ENCODE measurements at regions not wholly inside any gene's neighbourhood (a gene's known extent, or its start where the extent isn't known, plus 50 kb on each side); places are given as distances from the start of the nearest gene placed in this dataset.

DNA sequence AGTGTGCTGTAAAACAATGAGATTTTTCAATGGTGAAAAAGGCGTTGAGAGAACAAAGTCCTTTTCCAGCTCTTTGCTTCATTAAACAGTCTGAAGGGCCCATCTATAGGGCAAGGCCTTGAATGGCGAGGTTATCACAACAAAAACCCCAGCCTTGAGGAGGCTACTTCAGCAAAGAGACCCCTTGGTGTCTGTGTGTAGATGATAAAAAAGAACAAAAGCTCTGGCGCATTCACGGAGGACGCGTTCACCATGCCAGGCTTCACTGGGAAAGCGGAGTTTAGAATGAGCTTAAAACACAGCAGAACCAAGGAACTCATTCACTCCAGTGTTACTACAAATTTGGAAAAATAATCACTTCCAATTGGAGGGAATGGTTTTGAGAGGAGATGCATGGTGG, 530.0 kb upstream of the ARGLU1 start:
- intact Hi-C loops (cut with DNase I) = no loop called here
- DNase-seq = no peak

DNA sequence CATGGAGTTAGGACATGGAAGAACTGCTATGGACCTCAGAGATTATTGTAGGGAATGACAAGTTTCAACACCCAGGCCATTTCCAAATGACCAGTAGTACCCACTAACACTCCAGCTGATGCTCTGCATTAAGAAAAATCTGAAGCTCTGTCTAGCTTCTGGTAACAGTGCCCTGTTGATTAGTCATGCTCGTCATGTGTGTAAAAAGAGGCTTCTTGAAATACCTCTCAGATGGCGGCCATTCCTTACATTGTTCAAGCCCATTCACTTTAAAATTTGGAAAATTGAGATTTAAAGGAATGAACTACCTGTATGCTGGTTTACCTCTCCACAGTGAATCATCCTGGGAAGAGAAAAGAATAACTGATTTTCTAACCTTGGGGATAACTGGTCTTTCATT, 527.9 kb upstream of the ARGLU1 start:
- DNase-seq = no peak
- intact Hi-C loops (cut with DNase I) = no loop called here

DNA sequence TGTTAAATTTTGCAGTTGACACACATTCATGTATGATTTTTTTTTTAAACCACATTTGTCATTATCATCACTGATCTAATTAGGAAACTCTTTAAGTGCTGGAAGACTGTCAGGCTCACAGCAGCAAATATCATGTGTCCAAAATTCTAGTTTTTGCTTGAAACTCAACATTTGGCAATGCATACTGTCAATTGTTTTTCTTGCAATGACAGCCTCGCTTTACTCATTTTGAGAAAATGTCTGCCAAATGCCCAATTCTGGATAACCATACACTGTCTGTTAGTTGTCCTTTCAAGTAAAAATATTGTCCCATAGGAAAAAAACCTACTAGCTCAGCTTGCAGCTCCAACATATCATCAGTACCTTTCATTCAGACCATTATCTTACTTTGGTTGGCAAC, 523.9 kb upstream of the ARGLU1 start:
- intact Hi-C loops (cut with DNase I) = no loop called here
- no peak for DNase-seq

DNA sequence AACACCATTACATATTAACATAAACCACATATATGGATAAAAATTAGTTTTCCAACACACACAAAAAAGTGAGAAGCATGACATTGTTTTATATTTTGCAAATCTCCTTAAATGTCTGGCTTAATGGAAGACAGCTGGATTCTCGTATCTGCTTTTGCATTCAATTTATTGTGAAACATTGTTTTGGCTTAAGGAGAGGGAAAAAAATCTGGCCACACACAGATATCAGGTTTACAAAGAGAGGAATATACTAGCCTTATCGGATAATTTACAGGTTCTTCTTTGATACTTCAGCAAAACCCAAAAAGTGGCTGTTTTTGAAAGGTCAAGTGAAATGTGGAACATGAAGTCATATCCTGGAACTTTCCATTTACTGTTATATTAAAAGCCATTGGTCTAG, 523.5 kb upstream of the ARGLU1 start:
- intact Hi-C loops (cut with DNase I) = no loop called here
- no peak for DNase-seq

DNA sequence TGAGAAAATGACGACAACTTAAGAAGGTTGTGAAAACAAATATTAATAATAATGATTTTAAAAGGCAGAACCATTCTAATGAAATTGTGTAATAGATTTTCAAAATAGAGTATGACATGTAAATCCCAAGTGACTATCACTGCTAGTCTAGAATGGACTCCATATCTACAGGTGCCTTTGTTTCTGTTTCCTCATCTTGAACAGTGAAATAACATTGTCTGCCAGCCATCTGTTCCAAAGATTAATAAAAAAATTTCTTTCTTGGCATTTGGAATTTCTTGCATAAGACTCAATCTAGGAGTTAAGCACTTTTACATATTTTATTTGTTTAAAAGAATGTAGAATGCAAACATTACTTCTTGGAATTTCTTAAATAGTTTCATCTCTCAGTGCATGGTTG, 520.1 kb upstream of the ARGLU1 start:
- no peak for DNase-seq
- intact Hi-C loops (cut with DNase I) = no loop called here

DNA sequence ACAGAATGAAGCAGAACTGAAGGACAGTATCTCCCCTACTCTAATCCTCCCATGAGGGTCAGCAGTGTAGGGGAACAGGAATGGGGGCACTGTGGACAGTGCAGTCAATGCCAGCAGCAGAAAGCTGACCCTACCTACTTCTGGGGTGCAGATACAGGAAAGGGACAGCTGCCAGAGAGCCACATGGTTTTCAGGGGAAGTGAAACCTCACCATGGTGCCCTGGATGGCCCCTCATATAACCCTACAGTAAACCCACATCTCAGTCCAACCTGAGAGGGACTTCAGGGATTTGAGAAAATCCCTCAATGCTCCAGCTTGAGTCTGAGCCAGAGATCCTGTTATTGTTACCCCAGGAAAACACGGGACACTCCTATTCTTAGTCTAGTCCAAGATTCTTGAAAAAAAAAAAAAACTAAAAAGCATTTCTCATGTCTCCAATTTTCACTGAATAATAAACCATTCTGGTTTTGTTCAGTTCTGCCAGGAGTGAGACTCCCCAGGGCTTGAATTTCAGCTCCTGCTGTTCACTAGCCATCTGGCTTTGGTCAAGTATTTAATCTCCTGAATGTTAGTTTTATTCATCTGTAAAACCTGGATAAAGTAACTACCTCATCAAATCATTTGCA, 511.6 kb upstream of the ARGLU1 start:
- intact Hi-C loops (cut with DNase I) = no loop called here
- DNase-seq = no peak

DNA sequence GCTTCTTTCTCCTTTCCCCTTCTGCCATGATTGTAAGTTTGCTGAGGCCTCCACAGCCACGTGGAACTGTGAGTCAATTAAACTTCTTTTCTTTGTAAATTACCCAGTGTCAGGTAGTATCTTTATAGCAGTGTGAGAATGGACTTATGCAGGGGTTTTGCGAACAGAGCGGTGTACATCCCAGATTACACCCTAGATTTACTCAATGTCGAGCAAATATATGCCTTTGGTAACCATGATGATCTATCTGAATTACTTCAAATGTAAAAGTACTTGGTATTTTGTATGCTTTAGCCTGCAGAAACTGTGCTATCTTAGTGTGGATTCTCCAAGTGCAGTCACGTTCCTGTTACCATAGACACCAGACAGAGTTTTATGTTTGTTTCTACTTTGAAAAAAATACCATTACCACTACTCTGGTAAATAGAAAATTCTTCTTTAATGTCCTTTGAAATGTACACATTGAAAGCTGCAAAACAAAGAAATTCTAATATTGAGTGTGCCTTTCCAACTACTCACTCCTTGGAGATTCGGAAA, 510.4 kb upstream of the ARGLU1 start:
- intact Hi-C loops (cut with DNase I) = no loop called here

DNA sequence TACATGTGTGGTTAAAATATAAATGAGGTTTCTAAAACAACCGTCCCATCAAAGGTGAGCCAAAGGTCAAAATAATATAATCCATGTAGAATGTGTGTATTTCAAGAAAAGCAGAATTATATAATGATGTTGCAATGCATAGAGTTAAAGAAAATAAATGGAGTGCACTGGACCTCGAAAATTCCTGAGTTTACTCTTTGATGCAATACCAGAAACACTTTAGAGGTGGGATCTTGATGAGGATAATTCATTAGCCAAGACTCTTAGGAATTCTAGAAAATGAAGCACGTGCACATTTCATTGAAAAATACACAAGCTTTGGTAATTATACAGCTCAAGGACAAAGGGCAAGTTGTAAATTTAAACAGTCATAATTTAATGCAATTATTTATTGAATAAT, 508.9 kb upstream of the ARGLU1 start:
- intact Hi-C loops (cut with DNase I) = no loop called here
- no peak for DNase-seq

More for the DNA sequence above, 510.4 kb upstream of the ARGLU1 start:
- DNase-seq = no peak

DNA sequence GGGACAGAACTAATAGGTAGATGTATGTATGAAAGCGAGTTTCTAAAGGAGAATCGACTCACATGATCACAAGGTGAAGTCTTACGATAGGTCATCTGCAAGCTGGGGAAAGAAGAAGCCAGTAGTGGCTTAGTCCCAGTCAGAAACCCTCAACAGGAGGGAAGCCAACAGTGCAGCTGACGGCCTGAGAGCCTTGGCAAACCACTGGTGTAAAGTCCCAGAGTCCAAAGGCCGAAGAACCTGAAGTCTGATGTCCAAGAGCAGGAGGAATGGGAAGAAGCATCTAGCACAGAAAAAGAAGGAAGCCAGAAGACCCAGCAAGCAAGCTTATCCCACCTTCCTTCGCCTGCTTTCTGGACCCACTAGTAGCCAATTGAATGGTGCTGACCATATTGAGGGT, 507.6 kb upstream of the ARGLU1 start:
- no peak for DNase-seq
- intact Hi-C loops (cut with DNase I) = no loop called here

DNA sequence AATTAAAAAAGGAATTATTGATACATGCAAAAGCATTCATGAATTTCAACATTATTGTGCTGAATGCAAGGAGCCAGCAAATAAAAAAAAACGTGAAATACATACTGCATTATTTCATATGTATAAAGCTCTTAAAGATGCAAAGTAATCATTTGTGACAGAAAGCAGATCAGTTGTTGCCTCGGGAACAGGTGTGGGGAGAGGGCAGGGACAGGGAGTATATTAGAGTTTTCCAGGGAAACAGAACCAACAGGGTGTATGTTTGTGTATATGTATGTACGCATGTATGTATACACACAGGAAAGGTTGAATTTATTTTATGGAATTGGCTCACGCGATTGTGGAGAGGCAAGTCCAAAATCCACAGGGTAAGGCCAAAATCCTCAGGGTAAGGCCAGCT, 502.9 kb upstream of the ARGLU1 start:
- intact Hi-C loops (cut with DNase I) = no loop called here
- no peak for DNase-seq

DNA sequence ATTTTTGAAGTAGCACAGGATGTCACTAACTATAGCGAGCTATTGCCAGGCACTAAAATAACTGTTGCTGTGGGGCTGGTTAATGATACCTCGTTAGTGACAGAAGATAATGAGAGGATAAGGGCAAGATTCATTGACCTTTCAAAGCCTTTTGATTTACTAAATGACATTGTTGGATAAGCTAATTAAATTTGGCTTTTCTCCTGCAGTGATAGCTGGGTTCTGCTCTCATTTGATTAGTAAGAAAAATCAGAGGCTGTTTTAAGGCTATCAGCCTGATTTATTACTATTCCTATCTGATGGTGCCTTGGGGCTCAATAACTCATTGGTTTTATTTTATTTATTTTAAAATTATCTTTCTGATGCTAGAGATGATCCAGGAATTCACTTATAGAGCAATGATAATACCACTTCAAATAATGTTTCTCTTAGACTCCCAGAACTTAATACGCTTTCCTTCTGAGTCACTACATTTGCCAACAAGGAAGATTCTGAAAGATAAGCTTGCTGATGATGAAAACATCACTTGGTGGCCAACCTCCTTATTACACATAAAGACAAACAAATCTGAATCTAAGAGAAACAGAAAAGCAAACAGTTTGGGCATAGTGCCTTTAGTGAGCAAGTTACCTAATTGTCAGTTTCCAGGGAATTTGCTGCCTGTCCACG, 501.3 kb upstream of the ARGLU1 start:
- intact Hi-C loops (cut with DNase I) = no loop called here
- no peak for DNase-seq

DNA sequence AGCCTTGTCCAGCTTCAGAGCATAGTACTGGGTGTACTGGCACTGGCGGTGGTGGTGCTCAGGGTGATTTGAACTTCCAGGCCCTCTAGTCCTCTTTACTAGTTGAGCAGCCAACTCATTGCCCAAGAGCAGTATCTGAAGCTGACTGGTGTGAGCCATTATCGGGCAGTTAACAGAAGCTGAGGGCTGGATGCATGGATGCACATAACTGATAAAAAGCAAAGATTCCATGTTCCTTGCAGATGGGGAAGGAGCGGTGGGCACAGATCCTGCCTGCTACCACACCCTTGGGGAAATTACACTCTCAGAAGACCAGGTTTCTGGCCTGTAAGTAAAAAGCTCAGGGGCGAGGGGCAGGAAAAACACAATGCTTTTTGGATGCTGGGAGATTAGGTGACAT, 499.4 kb upstream of the ARGLU1 start:
- no peak for DNase-seq
- intact Hi-C loops (cut with DNase I) = no loop called here

DNA sequence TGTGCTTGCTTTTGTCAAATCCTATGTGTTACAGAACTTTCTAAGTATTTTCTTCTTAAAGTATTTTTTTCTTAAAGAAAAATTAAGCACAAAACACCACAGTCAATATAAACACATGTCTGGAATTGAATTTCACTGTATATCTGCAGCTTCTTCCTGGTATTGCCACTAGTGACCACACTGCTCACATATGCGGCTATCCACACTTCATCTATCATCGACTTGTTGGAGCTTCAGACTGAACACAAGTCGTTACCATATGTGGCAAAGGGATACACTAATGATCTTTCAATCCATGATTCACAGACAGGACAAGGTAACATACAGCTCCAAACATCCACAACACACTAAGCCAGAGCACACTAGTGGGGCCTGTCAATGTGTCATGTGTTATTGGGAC, 498.4 kb upstream of the ARGLU1 start:
- intact Hi-C loops (cut with DNase I) = no loop called here
- no peak for DNase-seq

DNA sequence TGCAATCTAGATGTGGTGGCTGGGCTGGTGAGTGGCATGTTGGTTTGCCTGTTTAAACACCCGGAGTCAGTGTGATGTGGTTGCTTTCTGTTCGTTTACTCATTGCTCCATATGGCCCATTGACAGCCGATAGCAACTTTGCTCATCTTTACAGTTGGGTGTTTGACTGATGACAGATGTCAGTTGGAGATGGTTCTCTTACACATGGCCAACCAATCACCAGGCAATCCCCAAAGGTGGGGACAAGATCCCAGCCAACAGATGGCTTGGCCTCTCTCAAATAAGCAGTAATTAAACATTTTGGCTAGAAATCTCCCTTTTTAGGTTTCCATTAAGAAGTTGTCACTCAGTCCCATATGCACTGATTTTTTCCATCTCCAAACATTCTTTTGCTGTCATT, 497.1 kb upstream of the ARGLU1 start:
- intact Hi-C loops (cut with DNase I) = no loop called here
- DNase-seq = no peak

DNA sequence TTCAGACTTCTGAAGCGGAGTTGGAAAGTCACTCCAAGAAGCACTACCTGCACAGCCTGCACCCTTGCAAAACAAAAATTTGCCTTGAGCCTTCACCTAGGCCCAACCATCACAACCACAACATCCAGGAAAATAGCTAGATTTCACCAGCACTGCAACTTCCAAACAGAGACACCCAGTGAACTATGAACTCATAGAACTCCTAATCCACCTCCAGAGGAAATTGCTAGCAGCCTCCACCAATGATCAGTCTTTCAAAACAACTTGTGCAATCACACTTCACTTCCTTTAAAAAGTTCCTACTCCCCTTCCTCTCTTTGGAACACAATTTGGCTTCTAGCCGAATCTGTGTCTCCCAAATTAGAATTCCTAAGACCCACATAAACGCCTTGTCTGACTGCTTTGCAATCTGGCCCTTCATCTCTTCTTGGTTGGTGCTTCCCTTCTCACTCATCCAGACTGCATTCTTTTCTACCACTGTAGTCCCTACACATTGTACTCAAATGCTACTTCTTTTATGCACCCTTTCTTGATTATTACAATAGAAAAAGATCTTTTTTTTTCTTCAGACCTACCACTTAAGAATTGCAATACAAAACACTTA, 489.2 kb upstream of the ARGLU1 start:
- no peak for DNase-seq
- intact Hi-C loops (cut with DNase I) = no loop called here

DNA sequence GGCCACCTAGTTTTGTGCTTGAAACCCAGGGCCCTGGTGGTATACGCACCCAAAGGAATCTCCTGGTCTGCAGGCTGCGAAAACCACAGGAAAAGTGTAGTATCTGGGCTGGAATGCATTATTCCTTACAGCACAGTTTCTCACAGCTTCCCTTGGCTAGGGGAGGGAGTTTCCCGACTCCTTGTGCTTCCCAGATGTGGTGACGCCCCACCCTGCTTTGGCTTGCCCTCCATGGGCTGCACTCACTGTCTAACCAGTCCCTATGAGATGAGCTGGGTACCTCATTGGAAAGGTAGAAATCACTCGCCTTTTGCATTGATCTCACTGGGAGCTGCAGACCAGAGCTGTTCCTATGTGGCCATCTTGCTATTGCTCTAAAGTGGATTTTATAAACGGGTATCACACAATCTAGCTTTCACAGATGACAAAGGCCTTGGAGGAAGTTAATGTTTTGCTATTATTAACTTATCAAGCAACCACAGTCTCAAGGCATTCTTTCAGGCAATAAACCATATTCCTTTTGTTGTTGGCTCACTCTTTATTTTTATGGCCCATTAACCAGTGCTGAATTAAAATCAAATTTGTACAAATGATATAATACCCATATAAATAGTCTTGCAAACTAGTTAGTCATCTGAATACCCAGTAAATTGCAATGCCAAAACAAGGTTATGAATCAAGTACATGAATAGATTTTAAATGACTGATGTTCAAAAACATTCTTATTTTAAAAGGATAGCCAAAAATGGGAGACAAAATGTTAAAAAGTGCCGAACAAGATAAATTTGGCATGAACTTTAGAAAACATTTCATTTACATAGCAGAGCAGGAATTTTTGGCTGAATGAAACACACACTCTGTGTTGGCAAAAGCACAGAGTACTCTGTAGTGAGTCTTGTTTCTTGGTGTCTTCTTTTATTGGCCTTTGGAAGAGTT, 475.4 kb upstream of the ARGLU1 start:
- intact Hi-C loops (cut with DNase I) = no loop called here
- DNase-seq = no peak

DNA sequence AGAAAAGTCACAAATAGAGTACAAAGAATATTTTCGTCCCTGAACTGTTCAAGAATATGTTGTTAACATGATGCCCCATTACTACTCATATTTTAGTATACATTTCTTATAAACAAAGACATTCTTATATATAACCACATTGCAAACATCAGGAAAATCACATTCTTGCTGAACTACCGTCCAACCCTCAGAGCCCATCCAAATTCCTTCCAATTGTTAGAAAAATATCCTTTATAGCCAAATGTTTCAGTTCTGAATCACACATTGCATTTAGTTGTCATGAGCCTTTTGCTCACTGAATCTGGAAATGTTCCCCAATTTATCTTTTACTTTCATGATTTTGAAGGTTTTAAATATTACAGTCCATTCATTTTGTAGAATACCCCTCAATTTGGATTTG, 467.8 kb upstream of the ARGLU1 start:
- no peak for DNase-seq
- intact Hi-C loops (cut with DNase I) = no loop called here

DNA sequence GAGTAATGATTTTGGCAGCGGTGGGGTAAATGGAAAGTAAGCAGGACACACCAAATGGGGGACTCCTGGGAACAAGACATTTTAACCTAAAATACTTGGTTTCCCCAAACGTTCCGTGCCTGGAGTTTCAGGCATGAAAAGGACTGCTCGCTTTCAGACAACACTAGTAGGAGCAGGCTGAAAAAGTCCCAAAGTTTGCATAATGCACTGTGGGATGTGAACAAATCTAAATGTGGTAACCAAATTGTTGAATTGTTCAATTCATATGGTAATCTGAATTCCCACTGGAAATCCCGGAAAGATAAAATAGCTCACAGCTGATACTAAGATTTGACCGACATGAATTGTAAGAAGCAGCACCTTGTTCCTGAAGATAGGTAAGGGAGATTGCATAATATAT, 467.2 kb upstream of the ARGLU1 start:
- DNase-seq = no peak
- intact Hi-C loops (cut with DNase I) = no loop called here

DNA sequence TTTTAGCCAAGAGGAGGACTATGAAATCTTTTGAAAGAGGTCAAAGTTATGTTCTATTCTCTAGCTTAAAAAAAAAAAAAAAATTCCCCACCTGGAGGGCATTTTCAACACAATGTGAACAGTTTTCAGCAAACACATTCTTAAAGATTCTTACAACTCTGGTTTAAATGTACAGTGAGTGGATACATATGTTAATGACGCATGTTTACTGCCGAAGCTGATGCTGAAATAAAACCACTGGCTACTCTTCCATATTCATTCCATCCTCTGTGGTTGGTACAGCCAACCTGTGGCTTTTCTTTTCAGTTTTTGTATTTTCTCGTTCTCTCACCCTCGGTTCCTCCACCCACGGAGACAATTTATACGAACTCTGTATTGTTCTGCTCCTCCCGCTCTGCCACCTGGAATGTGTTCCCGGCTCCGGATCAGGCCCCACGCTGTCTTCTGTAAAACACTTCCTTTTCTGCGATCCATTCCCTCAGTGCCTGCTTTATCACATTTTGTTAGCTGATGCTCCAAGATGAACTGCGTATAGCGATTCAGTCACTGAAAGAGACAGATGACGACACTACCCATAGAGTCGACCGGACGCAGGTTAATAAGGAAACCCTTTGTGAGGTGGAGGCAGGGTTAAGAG, 466.4 kb upstream of the ARGLU1 start:
- intact Hi-C loops (cut with DNase I) = no loop called here
- DNase-seq = no peak
